ENCODE measurements at regions not wholly inside any gene's neighbourhood (a gene's known extent, or its start where the extent isn't known, plus 50 kb on each side); places are given as distances from the start of the nearest gene placed in this dataset.

- Mint-ChIP-seq H3K4me3 (no peak overlapping the region), H3K27ac (no peak overlapping the region), H3K27me3 (peaks cover 6% of the 10 kb centered on the region), H3K9me3 (no peaks in the 10 kb centered on the region), H3K36me3 (ENCODE audit: low read depth) (no peaks in the 10 kb centered on the region), H3K4me1 (ENCODE audit: low read depth) (no peaks in the 10 kb centered on the region)
- DNase-seq: no peak
- intact Hi-C loops (cut with DNase I, micrococcal nuclease): loop anchor here in 1 of 2 experiments (10.0 kb wide), 1 partner anchor 57 kb away; no protein-coding TSS in a partner anchor
- Histone ChIP-seq H3K4me3 (ENCODE audit: low read length) (no peak overlapping the region), H3K9me3 (ENCODE audit: control insufficient read depth in 1 of 2, insufficient read depth in 1 of 2, low read length in 2 of 2) (no peaks in the 10 kb centered on the region), H3K27me3 (ENCODE audit: control insufficient read depth in 1 of 2, insufficient read depth in 2 of 2, low read length in 2 of 2) (no peaks in the 10 kb centered on the region), H3K36me3 (ENCODE audit: insufficient read depth, low read length) (no peaks in the 10 kb centered on the region), H3K4me1 (ENCODE audit: insufficient read depth, low read length) (no peaks in the 10 kb centered on the region), H3K27ac (ENCODE audit: low read depth in 1 of 2, low read length in 2 of 2) (no peak overlapping the region)
- no peak for TF ChIP-seq CTCF (IDR thresholded peaks at IDR 0.05)
- ChIA-PET CTCF (interaction anchor here (2.0 kb wide), 1 partner anchor 10 kb away, joined by 5 read pairs; no protein-coding TSS in a partner anchor), POLR2A (no interaction called here)
- ATAC-seq (ENCODE audit: poor library complexity): no peak
Observed at GRCh38 chr15:38961931-38962330, 397.3 kb upstream of the RASGRP1 start.

GRCh38 chr15:38972831-38973230 is 408.2 kb upstream of the RASGRP1 start:
- Histone ChIP-seq H3K4me3 (ENCODE audit: low read length) (no peak overlapping the region), H3K36me3 (ENCODE audit: insufficient read depth, low read length) (no peaks in the 10 kb centered on the region), H3K9me3 (ENCODE audit: control insufficient read depth in 1 of 2, insufficient read depth in 1 of 2, low read length in 2 of 2) (no peaks in the 10 kb centered on the region), H3K27me3 (ENCODE audit: control insufficient read depth in 1 of 2, insufficient read depth in 2 of 2, low read length in 2 of 2) (no peaks in the 10 kb centered on the region), H3K4me1 (ENCODE audit: insufficient read depth, low read length) (no peaks in the 10 kb centered on the region), H3K27ac (ENCODE audit: low read depth in 1 of 2, low read length in 2 of 2) (no peak overlapping the region)
- H3K27me3 Mint-ChIP-seq: peaks cover 3% of the 10 kb centered on the region
- no peak overlapping the region for H3K27ac Mint-ChIP-seq
- DNase-seq: no peak
- intact Hi-C loops (cut with DNase I, micrococcal nuclease): no loop called here
- no peak overlapping the region for H3K4me3 Mint-ChIP-seq
- POLR2A ChIA-PET: no interaction called here
- ATAC-seq (ENCODE audit: poor library complexity): no peak
- no peak for TF ChIP-seq CTCF (IDR thresholded peaks at IDR 0.05)
- CTCF ChIA-PET: no interaction called here
- H3K36me3 Mint-ChIP-seq (ENCODE audit: low read depth): no peaks in the 10 kb centered on the region
- H3K4me1 Mint-ChIP-seq (ENCODE audit: low read depth): no peaks in the 10 kb centered on the region
- peaks cover 5% of the 10 kb centered on the region for H3K9me3 Mint-ChIP-seq

GRCh38 chr15:38975282-38975990 is 410.8 kb upstream of the RASGRP1 start:
- no peaks in the 10 kb centered on the region for H3K36me3 Mint-ChIP-seq (ENCODE audit: low read depth)
- intact Hi-C loops (cut with DNase I, micrococcal nuclease): no loop called here
- DNase-seq (no peak), ATAC-seq (ENCODE audit: poor library complexity) (no peak)
- ChIA-PET CTCF (no interaction called here), POLR2A (no interaction called here)
- no peak overlapping the region for H3K27ac Mint-ChIP-seq
- no peak for TF ChIP-seq CTCF (IDR thresholded peaks at IDR 0.05)
- H3K9me3 Mint-ChIP-seq: peaks cover 13% of the 10 kb centered on the region
- H3K27me3 Mint-ChIP-seq: peaks cover 8% of the 10 kb centered on the region
- H3K27me3 ChIP-seq (ENCODE audit: control insufficient read depth in 1 of 2, insufficient read depth in 2 of 2, low read length in 2 of 2): no peaks in the 10 kb centered on the region
- no peaks in the 10 kb centered on the region for H3K4me1 ChIP-seq (ENCODE audit: insufficient read depth, low read length)
- no peaks in the 10 kb centered on the region for H3K4me1 Mint-ChIP-seq (ENCODE audit: low read depth)
- no peak overlapping the region for H3K27ac ChIP-seq (ENCODE audit: low read depth in 1 of 2, low read length in 2 of 2)
- peaks cover 0 to 4% of the 10 kb centered on the region in 2 experiments for H3K9me3 ChIP-seq (ENCODE audit: control insufficient read depth in 1 of 2, insufficient read depth in 1 of 2, low read length in 2 of 2)
- H3K36me3 ChIP-seq (ENCODE audit: insufficient read depth, low read length): no peaks in the 10 kb centered on the region
- no peak overlapping the region for H3K4me3 Mint-ChIP-seq
- no peak overlapping the region for H3K4me3 ChIP-seq (ENCODE audit: low read length)

Measured in CD4-positive, alpha-beta T cell (primary cell).